ENCODE measurements at regions not wholly inside any gene's neighbourhood (a gene's known extent, or its start where the extent isn't known, plus 50 kb on each side); places are given as distances from the start of the nearest gene placed in this dataset.

- CTCF ChIA-PET: no interaction called here
- Mint-ChIP-seq H3K36me3 (no peaks in the 10 kb centered on the region), H3K27me3 (peaks cover 0 to 3% of the 10 kb centered on the region in 2 donors), H3K27ac (no peak overlapping the region), H3K9me3 (peaks cover 0 to 5% (median 0%) of the 10 kb centered on the region in 3 donors), H3K4me1 (no peaks in the 10 kb centered on the region), H3K4me3 (no peak overlapping the region)
- ATAC-seq (replicated peaks in 1 of 4): no peak
- no peaks in the 10 kb centered on the region for H3K36me3 ChIP-seq (ENCODE audit: control insufficient read depth in 2 of 2, extremely low read depth in 1 of 2, insufficient read depth in 1 of 2, low read length in 1 of 2)
- H3K9me3 ChIP-seq: no peaks in the 10 kb centered on the region
- WGBS (ENCODE audit: insufficient coverage): 92% methylated on average over 12 of the region's 19 CpGs
- no peak overlapping the region for H3K4me3 ChIP-seq (ENCODE audit: control insufficient read depth in 1 of 2, extremely low read depth in 1 of 2, low read length in 1 of 2)
- no peaks in the 10 kb centered on the region for H3K4me1 ChIP-seq (ENCODE audit: control insufficient read depth in 1 of 2, extremely low read depth in 1 of 2, insufficient read depth in 2 of 2, low read length in 2 of 2)
- POLR2A ChIA-PET: no interaction called here
- no peak for DNase-seq
- H3K27ac ChIP-seq (ENCODE audit: low read length): no peak overlapping the region
- peaks cover 0 to 5% of the 10 kb centered on the region in 2 experiments for H3K27me3 ChIP-seq (replicated peaks in 1 of 2; ENCODE audit: control insufficient read depth in 2 of 2, extremely low read depth in 1 of 2, insufficient read depth in 2 of 2, low read length in 1 of 2)
Measured at GRCh38 chr1:199959775-199960110, 67.8 kb upstream of the NR5A2 start.

- CTCF ChIA-PET: no interaction called here
- no peak overlapping the region for H3K27ac Mint-ChIP-seq
- ATAC-seq (replicated peaks in 1 of 4) (no peak), DNase-seq (no peak)
- no CpG with 5 or more reads among the region's 1 CpG for WGBS (ENCODE audit: insufficient coverage)
- no peak overlapping the region for H3K4me3 Mint-ChIP-seq
- Histone ChIP-seq H3K27ac (ENCODE audit: low read length) (no peak overlapping the region), H3K9me3 (no peaks in the 10 kb centered on the region), H3K27me3 (replicated peaks in 1 of 2; ENCODE audit: control insufficient read depth in 2 of 2, extremely low read depth in 1 of 2, insufficient read depth in 2 of 2, low read length in 1 of 2) (no peaks in the 10 kb centered on the region), H3K4me1 (ENCODE audit: control insufficient read depth in 1 of 2, extremely low read depth in 1 of 2, insufficient read depth in 2 of 2, low read length in 2 of 2) (no peaks in the 10 kb centered on the region), H3K4me3 (ENCODE audit: control insufficient read depth in 1 of 2, extremely low read depth in 1 of 2, low read length in 1 of 2) (no peak overlapping the region), H3K36me3 (ENCODE audit: control insufficient read depth in 2 of 2, extremely low read depth in 1 of 2, insufficient read depth in 1 of 2, low read length in 1 of 2) (no peaks in the 10 kb centered on the region)
- no peaks in the 10 kb centered on the region for H3K9me3 Mint-ChIP-seq
- H3K27me3 Mint-ChIP-seq: peaks cover 0 to 12% of the 10 kb centered on the region in 2 donors
- H3K4me1 Mint-ChIP-seq: no peaks in the 10 kb centered on the region
- POLR2A ChIA-PET: no interaction called here
- H3K36me3 Mint-ChIP-seq: no peaks in the 10 kb centered on the region
Measured at GRCh38 chr1:199970125-199970524, 57.4 kb upstream of the NR5A2 start.

GRCh38 chr1:199976496-199977144, 50.9 kb upstream of the NR5A2 start:
- H3K36me3 Mint-ChIP-seq: no peaks in the 10 kb centered on the region
- ATAC-seq (replicated peaks in 1 of 4): no peak

More at GRCh38 chr1:199976496-199977144, 50.9 kb upstream of the NR5A2 start:
- Histone ChIP-seq H3K27ac (ENCODE audit: low read length) (no peak overlapping the region), H3K9me3 (no peaks in the 10 kb centered on the region), H3K27me3 (replicated peaks in 1 of 2; ENCODE audit: control insufficient read depth in 2 of 2, extremely low read depth in 1 of 2, insufficient read depth in 2 of 2, low read length in 1 of 2) (no peaks in the 10 kb centered on the region), H3K36me3 (ENCODE audit: control insufficient read depth in 2 of 2, extremely low read depth in 1 of 2, insufficient read depth in 1 of 2, low read length in 1 of 2) (no peaks in the 10 kb centered on the region), H3K4me1 (ENCODE audit: control insufficient read depth in 1 of 2, extremely low read depth in 1 of 2, insufficient read depth in 2 of 2, low read length in 2 of 2) (no peaks in the 10 kb centered on the region), H3K4me3 (ENCODE audit: control insufficient read depth in 1 of 2, extremely low read depth in 1 of 2, low read length in 1 of 2) (no peak overlapping the region)
- Mint-ChIP-seq H3K9me3 (no peaks in the 10 kb centered on the region), H3K4me3 (no peak overlapping the region), H3K4me1 (no peaks in the 10 kb centered on the region), H3K27ac (no peak overlapping the region), H3K27me3 (peaks cover 0 to 10% of the 10 kb centered on the region in 2 donors)
- POLR2A ChIA-PET: no interaction called here
- no peak for DNase-seq
- 84% methylated on average over 4 of the region's 6 CpGs for WGBS (ENCODE audit: insufficient coverage)
- CTCF ChIA-PET: no interaction called here
